ENCODE measurements at regions not wholly inside any gene's neighbourhood (a gene's known extent, or its start where the extent isn't known, plus 50 kb on each side); places are given as distances from the start of the nearest gene placed in this dataset.

- Mint-ChIP-seq H3K36me3 (ENCODE audit: low read depth) (no peaks in the 10 kb centered on the region), H3K9me3 (peaks cover 10% of the 10 kb centered on the region), H3K27ac (no peak overlapping the region), H3K27me3 (ENCODE audit: low read depth) (no peaks in the 10 kb centered on the region), H3K4me3 (no peak overlapping the region), H3K4me1 (ENCODE audit: low read depth) (no peaks in the 10 kb centered on the region)
- DNase-seq, result no peak
- intact Hi-C loops (cut with micrococcal nuclease), result no loop called here
- CTCF ChIA-PET, result no interaction called here
These were observed 72.9 kb upstream of the C3orf49 start for GRCh38 chr3:63746211-63746610.

- Mint-ChIP-seq H3K4me3 (no peak overlapping the region), H3K9me3 (peaks cover 8% of the 10 kb centered on the region), H3K27me3 (ENCODE audit: low read depth) (no peaks in the 10 kb centered on the region), H3K4me1 (ENCODE audit: low read depth) (no peaks in the 10 kb centered on the region), H3K36me3 (ENCODE audit: low read depth) (no peaks in the 10 kb centered on the region), H3K27ac (no peak overlapping the region)
- intact Hi-C loops (cut with micrococcal nuclease), result no loop called here
- no peak for DNase-seq
- CTCF ChIA-PET, result no interaction called here
These were observed 67.6 kb upstream of the C3orf49 start for GRCh38 chr3:63751459-63751858.

GRCh38 chr3:63753567-63753966, 65.5 kb upstream of the C3orf49 start:
- Mint-ChIP-seq H3K4me3 (no peak overlapping the region), H3K27ac (no peak overlapping the region), H3K27me3 (ENCODE audit: low read depth) (no peaks in the 10 kb centered on the region), H3K36me3 (ENCODE audit: low read depth) (no peaks in the 10 kb centered on the region), H3K4me1 (ENCODE audit: low read depth) (no peaks in the 10 kb centered on the region), H3K9me3 (no peaks in the 10 kb centered on the region)
- CTCF ChIA-PET, result no interaction called here
- no peak for DNase-seq
- intact Hi-C loops (cut with micrococcal nuclease), result no loop called here

GRCh38 chr3:63753995-63754394, 65.1 kb upstream of the C3orf49 start:
- H3K27me3 Mint-ChIP-seq (ENCODE audit: low read depth), result no peaks in the 10 kb centered on the region
- H3K4me1 Mint-ChIP-seq (ENCODE audit: low read depth), result no peaks in the 10 kb centered on the region
- no peak overlapping the region for H3K27ac Mint-ChIP-seq
- H3K4me3 Mint-ChIP-seq, result no peak overlapping the region
- intact Hi-C loops (cut with micrococcal nuclease), result no loop called here
- no peak for DNase-seq
- no peaks in the 10 kb centered on the region for H3K36me3 Mint-ChIP-seq (ENCODE audit: low read depth)
- CTCF ChIA-PET, result no interaction called here
- H3K9me3 Mint-ChIP-seq, result no peaks in the 10 kb centered on the region

GRCh38 chr3:63762180-63762579, 56.9 kb upstream of the C3orf49 start:
- intact Hi-C loops (cut with micrococcal nuclease), result no loop called here
- CTCF ChIA-PET, result no interaction called here
- Mint-ChIP-seq H3K4me1 (ENCODE audit: low read depth) (no peaks in the 10 kb centered on the region), H3K27ac (no peak overlapping the region), H3K4me3 (no peak overlapping the region), H3K9me3 (no peaks in the 10 kb centered on the region), H3K36me3 (ENCODE audit: low read depth) (no peaks in the 10 kb centered on the region), H3K27me3 (ENCODE audit: low read depth) (peaks cover 10% of the 10 kb centered on the region)
- no peak for DNase-seq

- Mint-ChIP-seq H3K9me3 (no peaks in the 10 kb centered on the region), H3K27ac (no peak overlapping the region), H3K4me1 (ENCODE audit: low read depth) (no peaks in the 10 kb centered on the region), H3K36me3 (ENCODE audit: low read depth) (no peaks in the 10 kb centered on the region), H3K4me3 (no peak overlapping the region), H3K27me3 (ENCODE audit: low read depth) (peaks cover 10% of the 10 kb centered on the region)
- DNase-seq, result no peak
- intact Hi-C loops (cut with micrococcal nuclease), result no loop called here
- CTCF ChIA-PET, result no interaction called here
These were observed 56.1 kb upstream of the C3orf49 start for GRCh38 chr3:63762934-63763550.

GRCh38 chr3:63764511-63764910, 54.6 kb upstream of the C3orf49 start:
- intact Hi-C loops (cut with micrococcal nuclease), result no loop called here
- no peaks in the 10 kb centered on the region for H3K36me3 Mint-ChIP-seq (ENCODE audit: low read depth)
- H3K4me1 Mint-ChIP-seq (ENCODE audit: low read depth), result no peaks in the 10 kb centered on the region
- peaks cover 16% of the 10 kb centered on the region for H3K27me3 Mint-ChIP-seq (ENCODE audit: low read depth)
- H3K4me3 Mint-ChIP-seq, result no peak overlapping the region
- CTCF ChIA-PET, result no interaction called here
- no peaks in the 10 kb centered on the region for H3K9me3 Mint-ChIP-seq
- no peak for DNase-seq
- H3K27ac Mint-ChIP-seq, result no peak overlapping the region

GRCh38 chr3:63766261-63766660, 52.8 kb upstream of the C3orf49 start:
- Mint-ChIP-seq H3K27ac (no peak overlapping the region), H3K36me3 (ENCODE audit: low read depth) (no peaks in the 10 kb centered on the region), H3K4me1 (ENCODE audit: low read depth) (no peaks in the 10 kb centered on the region), H3K27me3 (ENCODE audit: low read depth) (peaks cover 16% of the 10 kb centered on the region), H3K9me3 (no peaks in the 10 kb centered on the region), H3K4me3 (no peak overlapping the region)
- intact Hi-C loops (cut with micrococcal nuclease), result no loop called here
- no peak for DNase-seq
- CTCF ChIA-PET, result no interaction called here

GRCh38 chr3:63768386-63768785, 50.7 kb upstream of the C3orf49 start:
- Mint-ChIP-seq H3K36me3 (ENCODE audit: low read depth) (no peaks in the 10 kb centered on the region), H3K27ac (no peak overlapping the region)

GRCh38 chr3:63768888-63769287, 50.2 kb upstream of the C3orf49 start:
- no peak overlapping the region for H3K4me3 Mint-ChIP-seq
- CTCF ChIA-PET, result no interaction called here
- DNase-seq, result no peak
- no peaks in the 10 kb centered on the region for H3K9me3 Mint-ChIP-seq
- no peaks in the 10 kb centered on the region for H3K4me1 Mint-ChIP-seq (ENCODE audit: low read depth)
- no peak overlapping the region for H3K27ac Mint-ChIP-seq
- H3K27me3 Mint-ChIP-seq (ENCODE audit: low read depth), result peaks cover 6% of the 10 kb centered on the region
- no peaks in the 10 kb centered on the region for H3K36me3 Mint-ChIP-seq (ENCODE audit: low read depth)
- intact Hi-C loops (cut with micrococcal nuclease), result no loop called here

More at GRCh38 chr3:63768386-63768785, 50.7 kb upstream of the C3orf49 start:
- H3K9me3 Mint-ChIP-seq, result no peaks in the 10 kb centered on the region
- H3K4me1 Mint-ChIP-seq (ENCODE audit: low read depth), result no peaks in the 10 kb centered on the region
- peaks cover 6% of the 10 kb centered on the region for H3K27me3 Mint-ChIP-seq (ENCODE audit: low read depth)
- CTCF ChIA-PET, result no interaction called here
- intact Hi-C loops (cut with micrococcal nuclease), result no loop called here
- H3K4me3 Mint-ChIP-seq, result no peak overlapping the region
- no peak for DNase-seq

Data from activated naive CD4-positive, alpha-beta T cell treated with anti-CD3 and anti-CD28 coated beads for 36 hours (primary cell).